ENCODE measurements at regions not wholly inside any gene's neighbourhood (a gene's known extent, or its start where the extent isn't known, plus 50 kb on each side); places are given as distances from the start of the nearest gene placed in this dataset.

- H3K9me3 ChIP-seq (ENCODE audit: control insufficient read depth, insufficient read depth, low read depth, low read length) = peaks cover 4% of the 10 kb centered on the region; the same call in 1 of the 2 replicates
- DNase-seq (ENCODE audit: low read depth, low spot score) (no peak), ATAC-seq (no peak)
- no peaks in the 10 kb centered on the region for H3K27me3 ChIP-seq (ENCODE audit: control insufficient read depth, insufficient read depth, low read length)
- TF ChIP-seq CTCF (IDR thresholded peaks at IDR 0.05) (no peak), POLR2AphosphoS5 (IDR thresholded peaks at IDR 0.05; ENCODE audit: low read depth, low read length) (no peak), TCF7L2 (IDR thresholded peaks at IDR 0.05; ENCODE audit: low read depth, low read length) (no peak), SIN3A (IDR thresholded peaks at IDR 0.05; ENCODE audit: borderline replicate concordance, insufficient read depth, low read depth, low read length) (no peak), REST (IDR thresholded peaks at IDR 0.05; ENCODE audit: insufficient read depth in 1 of 2, low read depth in 2 of 2, low read length in 1 of 2) (no peak)
- H3K4me3 ChIP-seq (ENCODE audit: low read depth in 2 of 2, low read length in 2 of 2) = no peak overlapping the region
- BruUV-seq (replicated peaks) = no TSS peak
- POLR2A ChIA-PET = no interaction called here
- in situ Hi-C loops (cut with HindIII; ENCODE audit: low pct_unique_long_range_greater_than_20kb, low sequenced_read_pairs) (no loop called here), intact Hi-C loops (cut with micrococcal nuclease; ENCODE audit: unreplicated experiment) (no loop called here)
- no peaks in the 10 kb centered on the region for H3K36me3 ChIP-seq (ENCODE audit: control insufficient read depth, insufficient read depth, low read length)
- CTCF ChIA-PET = no interaction called here
- H3K4me1 ChIP-seq (ENCODE audit: control insufficient read depth, insufficient read depth, low read length) = no peaks in the 10 kb centered on the region
- no peak overlapping the region for H3K27ac ChIP-seq (ENCODE audit: low read length)
These were observed 536.0 kb downstream of the LMO4 start for GRCh38 chr1:87864676-87865075.

GRCh38 chr1:87866416-87866815 lies 537.7 kb downstream of the LMO4 start:
- Histone ChIP-seq H3K4me3 (ENCODE audit: low read depth in 2 of 2, low read length in 2 of 2) (no peak overlapping the region), H3K4me1 (ENCODE audit: control insufficient read depth, insufficient read depth, low read length) (no peaks in the 10 kb centered on the region), H3K36me3 (ENCODE audit: control insufficient read depth, insufficient read depth, low read length) (no peaks in the 10 kb centered on the region), H3K9me3 (ENCODE audit: control insufficient read depth, insufficient read depth, low read depth, low read length) (peaks cover 4% of the 10 kb centered on the region; the same call in 1 of the 2 replicates), H3K27me3 (ENCODE audit: control insufficient read depth, insufficient read depth, low read length) (no peaks in the 10 kb centered on the region), H3K27ac (ENCODE audit: low read length) (no peak overlapping the region)
- TF ChIP-seq REST (IDR thresholded peaks at IDR 0.05; ENCODE audit: insufficient read depth in 1 of 2, low read depth in 2 of 2, low read length in 1 of 2) (no peak), TCF7L2 (IDR thresholded peaks at IDR 0.05; ENCODE audit: low read depth, low read length) (no peak), POLR2AphosphoS5 (IDR thresholded peaks at IDR 0.05; ENCODE audit: low read depth, low read length) (no peak), SIN3A (IDR thresholded peaks at IDR 0.05; ENCODE audit: borderline replicate concordance, insufficient read depth, low read depth, low read length) (no peak), CTCF (IDR thresholded peaks at IDR 0.05) (no peak)
- POLR2A ChIA-PET = no interaction called here
- intact Hi-C loops (cut with micrococcal nuclease; ENCODE audit: unreplicated experiment) (no loop called here), in situ Hi-C loops (cut with HindIII; ENCODE audit: low pct_unique_long_range_greater_than_20kb, low sequenced_read_pairs) (no loop called here)
- DNase-seq (ENCODE audit: low read depth, low spot score) (no peak), ATAC-seq (no peak)
- BruUV-seq (replicated peaks) = no TSS peak
- CTCF ChIA-PET = interaction anchor here (0.7 kb wide), 1 partner anchor 271 kb away, joined by 3 read pairs; no protein-coding TSS in a partner anchor

Data from Panc1 (cell line).